Sigmoid colon (tissue), 4 donors: ENCODE measurements at regions not wholly inside any gene's neighbourhood (a gene's known extent, or its start where the extent isn't known, plus 50 kb on each side); places are given as distances from the start of the nearest gene placed in this dataset.

Experiments used
- EP300 ChIP-seq, 4 donors: sonication (generic); formaldehyde crosslinking; IDR thresholded peaks; one replicate each; pipeline ENCODE4 v1.6.1; 2017; ENCODE audit warnings: antibody characterized with exemption in 4 of 4
- POLR2AphosphoS5 ChIP-seq, 4 donors: sonication (generic); formaldehyde crosslinking; IDR thresholded peaks; one replicate each; pipeline ENCODE4 v1.6.1; 2017; ENCODE audit warnings: antibody characterized with exemption in 4 of 4
- TF ChIP-seq, protein P1 (sequence below), 4 experiments: fragments of 450-650 bp in 3 of 4; fragments of 200-600 bp in 1 of 4; IDR thresholded peaks; one replicate each; pipeline ENCODE4 v1.5.1; 2016 to 2019; ENCODE audit warnings: antibody characterized with exemption in 4 of 4, mild to moderate bottlenecking in 3 of 4, moderate library complexity in 2 of 4

DNA sequence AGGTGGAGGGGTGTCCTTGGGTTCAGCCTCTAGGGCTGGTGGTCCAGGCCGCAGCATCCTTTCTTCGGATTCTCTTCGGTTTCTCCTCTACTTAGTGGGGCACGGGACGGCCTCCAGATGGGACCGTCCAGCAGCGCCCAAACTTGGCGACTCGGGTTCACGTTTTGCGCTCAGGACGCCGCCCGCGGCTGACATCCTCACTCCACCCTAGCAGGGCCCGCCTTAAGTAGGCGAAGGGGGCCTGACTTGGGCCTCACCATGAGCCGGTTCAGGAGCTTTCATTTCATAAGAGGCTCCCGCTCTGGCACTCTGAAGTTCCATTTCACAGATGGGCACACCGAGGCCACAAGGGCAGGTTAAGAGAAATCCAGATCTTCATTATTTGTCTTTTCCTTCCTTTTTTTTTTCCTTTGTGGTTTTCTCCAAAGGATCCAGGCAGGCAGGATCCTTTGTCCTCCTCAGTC lies 141.2 kb downstream of the SEC14L1 start:
- TF ChIP-seq EP300 (IDR thresholded peaks at IDR 0.05) (no peak), POLR2AphosphoS5 (IDR thresholded peaks at IDR 0.05) (no peak)
- TF ChIP-seq, protein P1, sequence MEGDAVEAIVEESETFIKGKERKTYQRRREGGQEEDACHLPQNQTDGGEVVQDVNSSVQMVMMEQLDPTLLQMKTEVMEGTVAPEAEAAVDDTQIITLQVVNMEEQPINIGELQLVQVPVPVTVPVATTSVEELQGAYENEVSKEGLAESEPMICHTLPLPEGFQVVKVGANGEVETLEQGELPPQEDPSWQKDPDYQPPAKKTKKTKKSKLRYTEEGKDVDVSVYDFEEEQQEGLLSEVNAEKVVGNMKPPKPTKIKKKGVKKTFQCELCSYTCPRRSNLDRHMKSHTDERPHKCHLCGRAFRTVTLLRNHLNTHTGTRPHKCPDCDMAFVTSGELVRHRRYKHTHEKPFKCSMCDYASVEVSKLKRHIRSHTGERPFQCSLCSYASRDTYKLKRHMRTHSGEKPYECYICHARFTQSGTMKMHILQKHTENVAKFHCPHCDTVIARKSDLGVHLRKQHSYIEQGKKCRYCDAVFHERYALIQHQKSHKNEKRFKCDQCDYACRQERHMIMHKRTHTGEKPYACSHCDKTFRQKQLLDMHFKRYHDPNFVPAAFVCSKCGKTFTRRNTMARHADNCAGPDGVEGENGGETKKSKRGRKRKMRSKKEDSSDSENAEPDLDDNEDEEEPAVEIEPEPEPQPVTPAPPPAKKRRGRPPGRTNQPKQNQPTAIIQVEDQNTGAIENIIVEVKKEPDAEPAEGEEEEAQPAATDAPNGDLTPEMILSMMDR (IDR thresholded peaks at IDR 0.05): no peak
